ENCODE measurements at regions not wholly inside any gene's neighbourhood (a gene's known extent, or its start where the extent isn't known, plus 50 kb on each side); places are given as distances from the start of the nearest gene placed in this dataset.

GRCh38 chr3:102089239-102089638 is 239.9 kb downstream of the NFKBIZ start:
- no peak for DNase-seq (ENCODE audit: low spot score)
- no peak for TF ChIP-seq CTCF (conservative IDR thresholded peaks at IDR 0.05; ENCODE audit: low read depth)
- H3K27ac ChIP-seq = no peak overlapping the region
- CTCF ChIA-PET = interaction anchor here (0.9 kb wide), 1 partner anchor 72 kb away, joined by 3 read pairs; no protein-coding TSS in a partner anchor
- POLR2A ChIA-PET (ENCODE audit: low non-redundant PET) = no interaction called here

- ChIA-PET POLR2A (ENCODE audit: low non-redundant PET) (no interaction called here), CTCF (interaction anchor here (0.6 to 0.9 kb wide), 2 partner anchors 21 to 73 kb away, joined by 3 to 6 read pairs; no protein-coding TSS in a partner anchor)
- no peak for DNase-seq (ENCODE audit: low spot score)
- H3K27ac ChIP-seq = no peak overlapping the region
- no peak for TF ChIP-seq CTCF (conservative IDR thresholded peaks at IDR 0.05; ENCODE audit: low read depth)
Observed at GRCh38 chr3:102089904-102090720, 240.8 kb downstream of the NFKBIZ start.

GRCh38 chr3:102090721-102091045 is 241.4 kb downstream of the NFKBIZ start:
- no peak for DNase-seq (ENCODE audit: low spot score)
- POLR2A ChIA-PET (ENCODE audit: low non-redundant PET) = no interaction called here
- no peak for TF ChIP-seq CTCF (conservative IDR thresholded peaks at IDR 0.05; ENCODE audit: low read depth)
- H3K27ac ChIP-seq = no peak overlapping the region
- CTCF ChIA-PET = no interaction called here

GRCh38 chr3:102091358-102091757 is 242.0 kb downstream of the NFKBIZ start:
- no peak for DNase-seq (ENCODE audit: low spot score)
- no peak overlapping the region for H3K27ac ChIP-seq
- TF ChIP-seq CTCF (conservative IDR thresholded peaks at IDR 0.05; ENCODE audit: low read depth) = no peak
- POLR2A ChIA-PET (ENCODE audit: low non-redundant PET) = no interaction called here
- CTCF ChIA-PET = interaction anchor here (0.6 kb wide), 1 partner anchor 210 kb away, joined by 3 read pairs; no protein-coding TSS in a partner anchor

GRCh38 chr3:102092617-102093466 is 243.5 kb downstream of the NFKBIZ start:
- ChIA-PET POLR2A (ENCODE audit: low non-redundant PET) (no interaction called here), CTCF (interaction anchor here (0.6 to 1.3 kb wide), 2 partner anchors 290 to 314 kb away, joined by 3 to 4 read pairs; partner anchors contain the start of gene NXPE3)
- H3K27ac ChIP-seq = no peak overlapping the region
- no peak for TF ChIP-seq CTCF (conservative IDR thresholded peaks at IDR 0.05; ENCODE audit: low read depth)
- DNase-seq (ENCODE audit: low spot score) = no peak

GRCh38 chr3:102094506-102094905 is 245.2 kb downstream of the NFKBIZ start:
- POLR2A ChIA-PET (ENCODE audit: low non-redundant PET) = no interaction called here
- no peak for TF ChIP-seq CTCF (conservative IDR thresholded peaks at IDR 0.05; ENCODE audit: low read depth)
- no peak overlapping the region for H3K27ac ChIP-seq
- CTCF ChIA-PET = interaction anchor here (0.7 to 1.3 kb wide), 2 partner anchors 214 to 292 kb away, joined by 3 to 4 read pairs; no protein-coding TSS in a partner anchor
- DNase-seq (ENCODE audit: low spot score) = no peak
